Effector memory CD8-positive, alpha-beta T cell (primary cell): ENCODE measurements at regions not wholly inside any gene's neighbourhood (a gene's known extent, or its start where the extent isn't known, plus 50 kb on each side); places are given as distances from the start of the nearest gene placed in this dataset.
"Not testable (repeated sequence)": the region's sequence is repeated elsewhere in the genome, so short reads cannot be mapped to it uniquely, and the experiment has no call there.

ENCODE experiments used
- ATAC-seq: fragments of 150-1000 bp; cut with Tn5 transposase; replicated peaks from 2 replicates; pipeline ENCODE4 v1.10.0; 2021; ENCODE audit warnings: mild to moderate bottlenecking, moderate library complexity
- DNase-seq, 3 experiments: peaks; one replicate each; pipeline ENCODE4 v3.0.0; 2021
- H3K27ac Mint-ChIP-seq, 2 donors: one replicate each; pipeline ENCODE4 v1.8.0; 2022; ENCODE audit warnings: mild to moderate bottlenecking in 2 of 2, mixed read lengths in 2 of 2, moderate library complexity in 2 of 2
- H3K27me3 Mint-ChIP-seq, 2 donors: one replicate each; pipeline ENCODE4 v1.8.0; 2022; ENCODE audit warnings: mixed read lengths in 2 of 2
- H3K36me3 Mint-ChIP-seq: one replicate; pipeline ENCODE4 v1.8.0; 2022; ENCODE audit warnings: mild to moderate bottlenecking, moderate library complexity, mixed read lengths; ENCODE audit not compliant: insufficient read depth
- H3K4me1 Mint-ChIP-seq, 2 donors: one replicate each; pipeline ENCODE4 v1.8.0; 2022; ENCODE audit warnings: low read depth in 2 of 2, mixed read lengths in 2 of 2
- H3K4me3 Mint-ChIP-seq, 2 donors: one replicate each; pipeline ENCODE4 v1.8.0; 2022; ENCODE audit warnings: mild to moderate bottlenecking in 2 of 2, mixed read lengths in 2 of 2, moderate library complexity in 2 of 2
- H3K9me3 Mint-ChIP-seq, 2 donors: one replicate each; pipeline ENCODE4 v1.8.0; 2022; ENCODE audit warnings: mixed read lengths in 2 of 2

DNA sequence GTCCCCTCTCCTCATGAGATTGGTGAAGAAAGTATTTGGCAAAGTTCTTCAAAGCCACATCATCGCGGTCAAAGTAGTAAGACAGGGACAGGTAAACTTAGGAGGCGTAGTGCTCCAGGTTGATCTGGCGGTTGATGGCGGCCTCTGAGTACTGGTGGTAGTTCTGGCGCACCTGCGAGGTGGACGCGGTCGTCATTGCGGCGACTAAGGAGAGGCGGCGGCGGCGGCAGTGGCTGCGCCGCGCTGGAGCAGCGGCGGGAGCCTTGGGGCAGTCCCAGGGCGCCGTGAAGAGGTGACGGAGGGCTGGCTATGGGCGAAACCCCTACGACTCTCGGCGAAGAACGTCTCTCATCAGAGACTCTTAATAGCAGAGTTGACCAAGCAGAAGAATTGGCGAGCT, 107.2 kb upstream of the UBE2E3 start:
- no peak for ATAC-seq
- Mint-ChIP-seq H3K27ac (no peak overlapping the region), H3K4me1 (no peaks in the 10 kb centered on the region), H3K36me3 (no peaks in the 10 kb centered on the region), H3K27me3 (peaks cover 61 to 76% of the 10 kb centered on the region in 2 donors), H3K9me3 (no peaks in the 10 kb centered on the region), H3K4me3 (no peak overlapping the region)
- no peak for DNase-seq

DNA sequence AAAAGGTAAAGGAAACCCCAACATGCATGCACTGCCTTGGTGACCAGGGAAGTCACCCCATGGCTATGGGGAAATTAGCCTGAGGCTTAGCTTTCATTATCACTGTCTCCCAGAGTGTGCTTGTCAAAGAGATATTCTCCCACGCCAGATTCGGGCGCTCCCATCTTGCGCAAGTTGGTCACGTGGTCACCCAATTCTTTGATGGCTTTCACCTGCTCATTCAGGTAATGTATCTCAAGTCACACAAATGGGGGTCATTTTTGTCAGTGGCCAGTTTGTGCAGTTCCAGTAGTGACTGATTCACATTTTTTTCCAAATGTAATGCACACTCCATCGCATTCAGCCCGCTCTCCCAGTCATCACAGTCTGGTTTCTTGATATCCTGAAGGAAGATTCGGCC, 107.6 kb upstream of the UBE2E3 start:
- not testable (repeated sequence) for H3K27ac Mint-ChIP-seq, H3K4me3 Mint-ChIP-seq, H3K36me3 Mint-ChIP-seq, H3K4me1 Mint-ChIP-seq, H3K9me3 Mint-ChIP-seq, DNase-seq, ATAC-seq
- peaks cover 60 to 80% of the 10 kb centered on the region in 2 donors for H3K27me3 Mint-ChIP-seq

DNA sequence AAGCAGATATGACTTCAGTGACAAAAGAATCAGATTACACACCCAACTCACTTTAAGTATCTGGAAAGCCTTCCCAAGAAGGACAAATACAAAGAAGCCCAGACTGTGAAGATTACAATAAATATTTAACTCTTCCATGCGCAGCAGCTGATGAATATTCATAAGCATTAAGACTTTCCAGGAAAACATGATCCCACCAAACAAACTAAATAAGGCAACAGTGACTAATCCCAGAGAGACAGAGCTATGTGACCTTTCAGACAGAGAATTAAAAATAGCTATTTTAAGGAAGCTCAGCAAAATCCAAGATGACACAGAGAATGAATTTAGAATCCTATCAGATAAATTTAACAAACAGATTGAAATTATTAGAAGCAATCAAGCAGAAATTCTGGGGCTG, 108.2 kb upstream of the UBE2E3 start:
- no peaks in the 10 kb centered on the region for H3K9me3 Mint-ChIP-seq
- ATAC-seq: no peak
- H3K27ac Mint-ChIP-seq: no peak overlapping the region
- H3K4me3 Mint-ChIP-seq: no peak overlapping the region
- H3K36me3 Mint-ChIP-seq: no peaks in the 10 kb centered on the region
- H3K4me1 Mint-ChIP-seq: no peaks in the 10 kb centered on the region
- peaks cover 54 to 83% of the 10 kb centered on the region in 2 donors for H3K27me3 Mint-ChIP-seq
- no peak for DNase-seq

DNA sequence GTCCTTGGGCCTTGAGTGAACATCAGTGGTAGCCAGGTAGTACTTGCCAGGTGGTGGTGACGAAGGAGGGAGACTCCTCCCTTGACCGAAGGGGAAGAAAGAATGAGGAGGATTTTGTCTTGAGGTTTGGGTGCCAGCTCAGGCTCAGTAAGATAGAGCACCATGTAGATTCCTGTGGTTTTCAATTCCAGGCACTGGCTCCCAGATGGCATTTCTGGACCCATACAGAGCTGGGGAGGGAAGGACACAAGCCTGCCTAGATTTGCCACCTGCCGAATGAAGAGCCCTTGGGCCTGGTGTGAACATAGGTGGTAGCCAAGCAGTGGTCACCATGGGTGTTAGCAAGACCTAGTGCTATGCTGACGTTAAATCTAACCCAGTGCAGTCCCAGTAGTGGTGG, 108.8 kb upstream of the UBE2E3 start:
- DNase-seq (no peak), ATAC-seq (no peak)
- Mint-ChIP-seq H3K36me3 (no peaks in the 10 kb centered on the region), H3K9me3 (no peaks in the 10 kb centered on the region), H3K27me3 (peaks cover 55 to 81% of the 10 kb centered on the region in 2 donors), H3K4me1 (no peaks in the 10 kb centered on the region), H3K4me3 (no peak overlapping the region), H3K27ac (no peak overlapping the region)

DNA sequence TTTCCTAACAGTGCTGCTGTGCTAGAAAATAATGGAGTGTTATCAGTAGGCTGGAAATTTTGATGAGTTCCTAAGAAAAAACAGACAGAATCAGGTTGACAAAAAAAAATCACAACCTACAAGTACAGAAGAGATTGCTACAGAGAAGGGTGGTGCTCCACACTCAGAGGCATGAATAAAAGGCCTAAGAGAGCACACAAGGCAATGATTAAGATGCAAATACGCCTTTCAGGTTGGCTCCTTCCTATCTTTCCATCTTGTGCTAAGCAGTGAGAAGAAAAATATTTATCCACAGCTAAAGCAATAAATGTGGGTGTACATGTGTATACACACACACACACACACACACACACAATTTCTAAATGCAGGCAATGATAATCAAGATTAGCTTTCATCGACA, 130.6 kb upstream of the UBE2E3 start:
- Mint-ChIP-seq H3K27me3 (peaks cover 0 to 14% of the 10 kb centered on the region in 2 donors), H3K27ac (no peak overlapping the region), H3K36me3 (no peaks in the 10 kb centered on the region), H3K4me3 (no peak overlapping the region), H3K9me3 (no peaks in the 10 kb centered on the region), H3K4me1 (no peaks in the 10 kb centered on the region)
- no peak for ATAC-seq
- DNase-seq: no peak

DNA sequence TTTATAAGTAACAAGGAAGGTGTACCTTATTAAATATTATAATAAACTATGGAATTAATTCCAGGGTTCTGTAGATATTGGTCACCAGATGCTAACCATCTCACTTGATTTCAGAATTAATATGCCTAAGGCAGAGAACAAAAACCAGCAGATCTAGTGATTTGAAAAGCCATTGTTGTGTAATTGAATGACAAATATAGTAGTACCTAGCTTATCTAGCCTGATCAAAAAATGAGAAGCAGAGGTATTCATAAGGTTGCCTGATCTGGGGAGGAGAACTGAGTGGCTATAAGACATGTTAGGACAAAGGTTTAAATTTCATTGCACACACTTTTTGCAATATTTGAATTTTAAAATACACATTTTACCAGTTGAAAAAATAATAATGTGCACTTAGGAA, 132.0 kb upstream of the UBE2E3 start:
- Mint-ChIP-seq H3K27me3 (peaks cover 0 to 14% of the 10 kb centered on the region in 2 donors), H3K36me3 (no peaks in the 10 kb centered on the region), H3K4me1 (no peaks in the 10 kb centered on the region), H3K4me3 (no peak overlapping the region), H3K27ac (no peak overlapping the region), H3K9me3 (no peaks in the 10 kb centered on the region)
- no peak for DNase-seq
- no peak for ATAC-seq

DNA sequence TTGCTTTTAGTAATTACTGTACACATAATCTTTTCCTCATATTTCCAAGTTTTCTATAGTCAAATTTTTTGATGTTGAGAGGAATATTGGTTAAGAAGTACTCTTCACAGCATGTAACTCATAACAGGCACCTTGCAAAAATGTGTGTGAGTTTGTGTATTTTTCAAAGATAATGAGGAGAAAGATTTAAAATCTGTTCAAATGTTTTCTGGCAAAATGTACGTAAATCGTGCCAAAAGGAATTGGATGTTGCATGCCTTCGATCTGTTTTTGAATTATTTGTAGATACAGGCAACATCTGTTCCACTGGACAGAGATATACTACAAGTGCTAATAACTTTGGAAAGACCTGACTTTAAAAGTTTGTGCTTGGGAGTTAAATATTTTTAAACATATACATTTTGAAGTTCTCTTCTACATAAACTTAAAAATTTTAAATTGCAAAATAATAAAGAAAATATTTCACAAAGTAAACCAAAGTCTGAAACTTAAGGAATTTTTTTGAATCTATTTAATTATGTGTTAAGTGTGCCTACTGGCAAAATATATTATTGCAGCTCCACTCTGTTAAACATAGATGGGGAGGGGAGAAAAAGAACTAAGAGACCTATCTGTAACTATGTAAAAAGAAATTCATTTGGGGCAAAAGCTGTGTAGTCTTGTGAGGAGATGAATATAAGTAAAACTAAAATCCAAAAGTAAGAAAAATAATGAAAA, 133.5 kb upstream of the UBE2E3 start:
- no peak for ATAC-seq
- Mint-ChIP-seq H3K4me1 (no peaks in the 10 kb centered on the region), H3K27me3 (peaks cover 0 to 16% of the 10 kb centered on the region in 2 donors), H3K9me3 (no peaks in the 10 kb centered on the region), H3K4me3 (no peak overlapping the region), H3K27ac (no peak overlapping the region), H3K36me3 (no peaks in the 10 kb centered on the region)
- DNase-seq: no peak

DNA sequence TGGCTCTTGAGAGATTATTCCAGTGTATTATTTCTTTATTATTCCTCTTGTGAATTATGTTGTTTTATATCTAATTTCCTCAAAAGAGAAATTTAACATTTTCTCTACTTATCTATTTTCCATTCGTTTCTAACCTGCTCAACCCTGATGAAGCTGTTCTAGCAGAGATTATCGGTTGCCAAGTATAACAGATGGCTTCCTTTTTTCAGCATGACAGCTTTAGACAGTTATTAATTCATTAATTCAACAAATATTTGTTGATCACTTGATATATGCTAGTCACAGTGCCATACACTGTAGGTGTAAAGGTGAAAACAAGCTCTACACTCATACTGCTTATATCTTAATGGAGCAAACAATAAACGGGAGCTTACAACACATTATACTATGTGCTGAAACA, 137.9 kb upstream of the UBE2E3 start:
- H3K27ac Mint-ChIP-seq: no peak overlapping the region
- DNase-seq (no peak), ATAC-seq (no peak)
- H3K9me3 Mint-ChIP-seq: no peaks in the 10 kb centered on the region
- H3K36me3 Mint-ChIP-seq: no peaks in the 10 kb centered on the region
- peaks cover 5 to 6% of the 10 kb centered on the region in 2 donors for H3K27me3 Mint-ChIP-seq
- no peak overlapping the region for H3K4me3 Mint-ChIP-seq
- H3K4me1 Mint-ChIP-seq: no peaks in the 10 kb centered on the region

DNA sequence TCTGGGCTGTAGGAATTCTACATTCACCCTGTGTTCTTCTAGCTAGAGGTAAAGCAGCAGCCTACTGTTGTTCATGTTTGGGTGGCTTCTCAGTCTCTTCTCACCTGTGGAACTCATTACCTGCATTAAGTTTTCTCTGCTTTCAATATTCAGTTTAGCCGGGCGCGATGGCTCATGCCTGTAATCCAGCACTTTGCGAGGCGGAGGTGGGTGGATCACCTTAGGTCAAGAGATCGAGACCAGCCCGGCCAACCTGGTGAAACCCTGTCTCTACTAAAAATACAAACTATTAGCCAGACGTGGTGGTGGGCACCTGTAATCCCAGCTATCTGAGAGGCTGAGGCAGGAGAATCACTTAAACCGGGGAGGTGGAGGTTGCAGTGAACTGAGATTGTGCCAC, 139.8 kb upstream of the UBE2E3 start:
- DNase-seq: no peak
- Mint-ChIP-seq H3K36me3 (no peaks in the 10 kb centered on the region), H3K9me3 (no peaks in the 10 kb centered on the region), H3K27ac (no peak overlapping the region), H3K27me3 (peaks cover 5 to 6% of the 10 kb centered on the region in 2 donors), H3K4me3 (no peak overlapping the region), H3K4me1 (no peaks in the 10 kb centered on the region)
- ATAC-seq: no peak

DNA sequence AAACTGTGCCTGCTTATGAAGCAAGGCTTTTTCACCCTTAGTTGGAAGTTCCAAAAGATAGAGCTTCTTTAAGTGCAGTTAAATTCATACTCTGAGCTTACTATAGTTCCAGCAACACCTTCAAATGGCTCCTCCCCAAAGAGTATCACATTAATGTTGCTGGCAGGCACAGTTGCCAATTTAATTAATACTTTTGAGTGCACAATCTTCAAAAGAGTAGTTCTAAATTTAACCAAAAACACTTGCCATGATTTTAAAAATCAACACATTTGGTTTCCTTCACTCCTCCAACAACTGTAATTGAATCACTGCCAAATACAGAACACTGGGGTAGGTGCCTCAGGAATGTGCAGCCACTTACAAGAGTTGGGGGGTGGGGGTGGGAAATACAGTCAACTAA, 150.6 kb upstream of the UBE2E3 start:
- ATAC-seq: no peak
- no peaks in the 10 kb centered on the region for H3K9me3 Mint-ChIP-seq
- no peaks in the 10 kb centered on the region for H3K4me1 Mint-ChIP-seq
- H3K27me3 Mint-ChIP-seq: peaks cover 10 to 12% of the 10 kb centered on the region in 2 donors
- no peaks in the 10 kb centered on the region for H3K36me3 Mint-ChIP-seq
- H3K27ac Mint-ChIP-seq: no peak overlapping the region
- H3K4me3 Mint-ChIP-seq: no peak overlapping the region
- DNase-seq: no peak

DNA sequence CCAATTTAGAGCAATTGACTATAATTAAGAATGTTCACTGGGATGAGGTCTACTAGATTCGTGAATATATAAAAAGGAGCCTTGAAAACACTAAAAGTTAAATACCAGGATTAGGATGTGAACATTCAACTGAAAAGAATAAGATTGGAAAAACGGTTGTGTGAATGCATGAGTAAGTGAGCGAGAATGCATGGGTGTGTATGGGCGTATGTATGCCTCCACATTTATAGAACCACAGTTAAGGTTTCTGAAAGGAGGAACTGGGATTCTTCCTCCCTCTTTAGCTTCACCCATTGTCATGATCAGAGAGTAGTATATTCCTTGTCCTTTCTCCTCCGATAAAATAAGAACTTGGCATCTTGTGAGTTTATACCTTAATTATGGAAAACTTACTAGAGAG, 151.1 kb upstream of the UBE2E3 start:
- H3K4me1 Mint-ChIP-seq: no peaks in the 10 kb centered on the region
- no peak overlapping the region for H3K4me3 Mint-ChIP-seq
- H3K36me3 Mint-ChIP-seq: no peaks in the 10 kb centered on the region
- no peak overlapping the region for H3K27ac Mint-ChIP-seq
- DNase-seq (no peak), ATAC-seq (no peak)
- no peaks in the 10 kb centered on the region for H3K9me3 Mint-ChIP-seq
- peaks cover 10 to 17% of the 10 kb centered on the region in 2 donors for H3K27me3 Mint-ChIP-seq

DNA sequence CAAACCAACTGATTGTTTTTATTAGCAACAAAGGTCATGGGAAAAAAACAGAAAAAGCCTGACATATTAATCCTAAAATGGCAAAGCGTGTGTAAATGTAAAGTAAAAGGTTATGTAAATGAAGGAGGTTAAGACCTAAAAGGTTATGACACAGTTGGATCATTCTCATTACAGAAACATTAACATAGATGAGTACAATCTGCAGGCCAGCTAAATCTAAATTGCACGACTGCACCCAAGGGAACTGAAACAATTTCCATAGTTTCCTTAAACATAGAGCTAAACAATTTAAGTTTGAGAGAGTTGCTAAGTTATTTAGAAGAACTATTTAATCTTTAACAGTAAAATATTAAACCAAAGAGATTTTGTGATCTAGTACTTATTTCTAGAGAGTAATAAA, 151.6 kb upstream of the UBE2E3 start:
- no peak overlapping the region for H3K4me3 Mint-ChIP-seq
- H3K27ac Mint-ChIP-seq: no peak overlapping the region
- H3K4me1 Mint-ChIP-seq: no peaks in the 10 kb centered on the region
- H3K9me3 Mint-ChIP-seq: no peaks in the 10 kb centered on the region
- H3K27me3 Mint-ChIP-seq: peaks cover 10 to 17% of the 10 kb centered on the region in 2 donors
- no peak for ATAC-seq
- no peak for DNase-seq
- no peaks in the 10 kb centered on the region for H3K36me3 Mint-ChIP-seq

DNA sequence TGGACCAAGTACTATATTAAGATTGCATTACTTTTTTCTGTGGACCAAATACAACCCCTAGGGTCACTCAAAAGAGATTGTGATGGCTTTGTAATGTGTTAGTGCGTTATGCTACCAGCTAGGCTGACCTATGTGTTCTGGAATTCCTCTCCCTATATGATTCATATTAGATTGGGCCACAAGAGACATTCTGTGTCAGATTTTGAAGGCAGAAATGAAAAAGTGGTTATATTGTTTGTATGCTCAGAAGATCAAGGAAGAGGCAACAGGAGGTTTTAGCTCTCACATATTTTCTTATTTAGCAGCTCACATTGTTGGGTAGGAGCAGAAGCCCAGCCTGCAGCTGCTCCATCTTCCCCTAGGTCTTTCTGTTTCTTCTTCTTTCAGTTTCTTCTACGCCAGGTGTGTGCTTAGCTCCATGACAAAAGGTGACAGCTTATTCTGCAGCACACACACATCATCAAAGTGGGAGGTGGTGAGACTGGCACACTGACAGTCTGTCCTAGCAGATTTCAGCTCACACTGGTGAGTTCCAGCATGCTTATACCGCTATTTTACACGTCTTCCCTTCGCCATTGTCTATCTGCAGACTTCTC, 156.8 kb upstream of the UBE2E3 start:
- Mint-ChIP-seq H3K9me3 (no peaks in the 10 kb centered on the region), H3K4me1 (no peaks in the 10 kb centered on the region), H3K27ac (no peak overlapping the region), H3K4me3 (no peak overlapping the region), H3K36me3 (no peaks in the 10 kb centered on the region), H3K27me3 (peaks cover 10 to 17% of the 10 kb centered on the region in 2 donors)
- DNase-seq (no peak), ATAC-seq (no peak)

DNA sequence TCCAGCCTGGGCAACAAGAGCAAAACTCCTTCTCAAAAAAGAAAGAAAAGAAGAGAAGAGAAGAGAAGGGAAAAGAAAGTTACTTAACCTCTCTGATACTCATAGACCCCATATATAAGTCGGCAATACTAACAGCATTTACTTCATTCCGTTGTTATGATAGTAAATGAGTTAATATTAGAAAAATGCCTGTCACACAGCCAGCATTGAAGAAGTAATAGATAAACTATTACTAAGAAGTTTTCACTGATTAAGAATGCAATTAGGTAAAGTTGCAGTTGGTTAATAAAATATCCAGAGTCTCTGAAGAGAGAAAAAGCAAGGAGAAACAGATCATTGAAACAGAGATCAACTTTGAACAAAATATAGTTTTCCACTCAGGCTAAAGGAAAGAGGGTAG, 161.3 kb upstream of the UBE2E3 start:
- DNase-seq (no peak), ATAC-seq (no peak)
- Mint-ChIP-seq H3K4me3 (no peak overlapping the region), H3K27ac (no peak overlapping the region), H3K4me1 (no peaks in the 10 kb centered on the region), H3K27me3 (no peaks in the 10 kb centered on the region), H3K9me3 (peaks cover 0 to 10% of the 10 kb centered on the region in 2 donors), H3K36me3 (no peaks in the 10 kb centered on the region)
